ENCODE measurements at regions not wholly inside any gene's neighbourhood (a gene's known extent, or its start where the extent isn't known, plus 50 kb on each side); places are given as distances from the start of the nearest gene placed in this dataset.

- TF ChIP-seq CTCF (IDR thresholded peaks at IDR 0.05) (no peak), POLR2A (IDR thresholded peaks at IDR 0.05) (no peak)
Measured at GRCh38 chr7:46661431-46661830, 740.4 kb upstream of the IGFBP3 start.
